Heart left ventricle (tissue), 13 donors: ENCODE measurements at regions not wholly inside any gene's neighbourhood (a gene's known extent, or its start where the extent isn't known, plus 50 kb on each side); places are given as distances from the start of the nearest gene placed in this dataset.

Experiments
- POLR2A ChIP-seq, 2 donors: fragments of 450-650 bp; IDR thresholded peaks; one replicate each; pipeline ENCODE4 v1.6.1; 2017; ENCODE audit warnings: antibody characterized with exemption in 2 of 2, mild to moderate bottlenecking in 2 of 2, moderate library complexity in 2 of 2
- TF ChIP-seq, protein P1 (sequence below), 12 donors: fragments of 200-600 bp; sonication (generic) in 4 of 12; IDR thresholded peaks; one replicate each; pipeline versions ENCODE4 v1.5.0 to v1.8.0; 2018 to 2022; ENCODE audit warnings: antibody characterized with exemption in 12 of 12, mild to moderate bottlenecking in 5 of 12
- donor health status: ischemic (EF 13 %, LVEDD 7.1; RV severe dilation, severe dysfunction).
- donor health status: DM: no; HTN: yes; CAD: no.
- donor health status: DM: no; HTN: no; CAD: no.
- donor health status: ischemic (EF 25% LVEDD 6.9; RV normal size, moderate dysfunction).
- donor health status: ischemic (EF 25% LVEDD 5.7; RV mildly dilated, moderate dysfunction).
- donor health status: ischemic (EF 35%, LVEDD 5.7; RV mildly dilated, moderate dysfunction).
- donor health status: nonischemic (EF 11% LVEDD 7.7; RV severe dilation, severe dysfunction).
- donor health status: DM: yes; HTN: yes; CAD: no.
- donor health status: PGD.
- donor health status: ischemic (EF 29% LVEDD 5.4; RV normal size, mild dysfunction).
- donor health status: nonischemic (EF 23%, LVEDD 6.1; RV moderate dilation, normal function).

DNA sequence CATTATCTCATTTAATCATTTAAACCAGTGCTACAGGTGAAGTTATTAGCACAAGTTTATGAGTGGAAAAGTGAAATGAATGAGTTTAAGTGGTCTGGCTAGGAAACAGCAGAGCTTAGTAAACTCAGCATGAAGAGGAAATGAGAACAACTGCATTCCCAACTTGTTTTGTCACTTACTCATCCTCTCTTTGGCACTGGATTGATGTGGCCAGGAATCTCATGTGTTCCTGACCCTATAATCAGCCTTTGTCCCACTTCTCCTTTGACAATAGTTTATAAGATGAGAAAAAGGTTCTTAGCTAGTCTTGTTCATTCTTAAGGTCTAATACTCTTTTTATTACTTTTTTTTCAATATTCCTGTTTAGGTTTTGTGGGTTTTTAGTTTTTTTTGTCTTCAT is 559.2 kb upstream of the TLE4 start:
- TF ChIP-seq, protein P1, sequence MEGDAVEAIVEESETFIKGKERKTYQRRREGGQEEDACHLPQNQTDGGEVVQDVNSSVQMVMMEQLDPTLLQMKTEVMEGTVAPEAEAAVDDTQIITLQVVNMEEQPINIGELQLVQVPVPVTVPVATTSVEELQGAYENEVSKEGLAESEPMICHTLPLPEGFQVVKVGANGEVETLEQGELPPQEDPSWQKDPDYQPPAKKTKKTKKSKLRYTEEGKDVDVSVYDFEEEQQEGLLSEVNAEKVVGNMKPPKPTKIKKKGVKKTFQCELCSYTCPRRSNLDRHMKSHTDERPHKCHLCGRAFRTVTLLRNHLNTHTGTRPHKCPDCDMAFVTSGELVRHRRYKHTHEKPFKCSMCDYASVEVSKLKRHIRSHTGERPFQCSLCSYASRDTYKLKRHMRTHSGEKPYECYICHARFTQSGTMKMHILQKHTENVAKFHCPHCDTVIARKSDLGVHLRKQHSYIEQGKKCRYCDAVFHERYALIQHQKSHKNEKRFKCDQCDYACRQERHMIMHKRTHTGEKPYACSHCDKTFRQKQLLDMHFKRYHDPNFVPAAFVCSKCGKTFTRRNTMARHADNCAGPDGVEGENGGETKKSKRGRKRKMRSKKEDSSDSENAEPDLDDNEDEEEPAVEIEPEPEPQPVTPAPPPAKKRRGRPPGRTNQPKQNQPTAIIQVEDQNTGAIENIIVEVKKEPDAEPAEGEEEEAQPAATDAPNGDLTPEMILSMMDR (IDR thresholded peaks at IDR 0.05): no peak
- no peak for TF ChIP-seq POLR2A (IDR thresholded peaks at IDR 0.05)
